IPS-15b (cell line): ENCODE measurements at regions not wholly inside any gene's neighbourhood (a gene's known extent, or its start where the extent isn't known, plus 50 kb on each side); places are given as distances from the start of the nearest gene placed in this dataset.

ENCODE experiments used
- H3K27me3 ChIP-seq: one replicate; pipeline ENCODE4 v1.6.1; 2013; ENCODE audit warnings: low read length; ENCODE audit not compliant: control insufficient read depth, insufficient read depth
- H3K36me3 ChIP-seq: one replicate; pipeline ENCODE4 v1.6.1; 2013; ENCODE audit warnings: low read length; ENCODE audit not compliant: control insufficient read depth, insufficient read depth
- H3K4me1 ChIP-seq: one replicate; pipeline ENCODE4 v1.6.1; 2013; ENCODE audit warnings: mild to moderate bottlenecking, low read length; ENCODE audit not compliant: control insufficient read depth, insufficient read depth
- H3K4me3 ChIP-seq: one replicate; pipeline ENCODE4 v1.5.1; 2013; ENCODE audit warnings: low read depth, low read length
- H3K9ac ChIP-seq: one replicate; pipeline ENCODE4 v1.6.1; 2013; ENCODE audit warnings: low read depth, mild to moderate bottlenecking, low read length
- H3K9me3 ChIP-seq: one replicate; pipeline ENCODE4 v1.6.1; 2013; ENCODE audit warnings: mild to moderate bottlenecking, low read length; ENCODE audit not compliant: control insufficient read depth, insufficient read depth

DNA sequence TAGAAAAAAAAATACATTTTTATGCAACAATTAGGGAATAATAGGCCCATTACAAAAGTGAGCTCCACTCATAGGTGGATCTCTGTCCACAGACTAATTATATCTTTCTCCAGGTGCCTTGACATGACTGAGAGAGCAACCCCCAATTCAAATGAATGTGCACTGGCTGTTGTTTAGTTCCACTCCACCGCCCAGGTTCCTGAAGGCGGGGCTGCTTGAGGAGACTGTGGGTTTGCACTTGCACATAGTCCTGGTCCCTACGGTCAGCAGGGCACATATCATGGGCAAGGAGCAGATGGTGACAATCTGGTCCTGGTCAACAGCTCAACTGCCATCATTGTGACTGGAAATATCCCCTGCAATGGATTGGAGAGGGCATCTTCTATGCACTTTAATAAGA lies 195.6 kb upstream of the PWP1 start:
- no peak overlapping the region for H3K9ac ChIP-seq
- no peaks in the 10 kb centered on the region for H3K27me3 ChIP-seq
- no peaks in the 10 kb centered on the region for H3K4me1 ChIP-seq
- no peaks in the 10 kb centered on the region for H3K9me3 ChIP-seq
- H3K36me3 ChIP-seq = no peaks in the 10 kb centered on the region
- H3K4me3 ChIP-seq = no peak overlapping the region

DNA sequence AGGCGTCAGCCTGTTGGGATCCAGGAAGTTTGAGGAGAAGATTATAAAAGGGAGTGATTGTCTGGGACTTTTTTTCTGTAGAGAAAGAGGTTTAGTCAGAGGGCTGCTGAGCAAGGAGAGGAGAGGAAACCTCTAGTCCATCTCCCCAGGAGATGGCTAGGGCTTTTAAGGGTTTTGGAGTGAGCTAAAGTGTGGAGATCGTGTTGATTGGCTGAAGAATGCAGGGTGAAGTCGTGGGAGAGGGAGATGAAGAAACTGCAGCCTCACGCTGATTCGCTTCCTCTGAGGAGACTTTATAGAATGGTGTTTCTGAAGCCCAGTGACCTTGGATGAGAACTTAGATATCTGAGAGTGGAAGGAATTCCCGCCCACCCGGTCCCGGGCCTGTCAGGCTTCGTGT lies 193.7 kb upstream of the PWP1 start:
- Histone ChIP-seq H3K4me1 (peaks cover 5% of the 10 kb centered on the region), H3K9me3 (no peaks in the 10 kb centered on the region), H3K36me3 (no peaks in the 10 kb centered on the region), H3K4me3 (no peak overlapping the region), H3K27me3 (no peaks in the 10 kb centered on the region), H3K9ac (no peak overlapping the region)

GRCh38 chr12:107492393-107493134 lies 193.0 kb upstream of the PWP1 start:
- H3K4me3 ChIP-seq = no peak overlapping the region
- H3K9me3 ChIP-seq = no peaks in the 10 kb centered on the region
- no peak overlapping the region for H3K9ac ChIP-seq
- H3K36me3 ChIP-seq = no peaks in the 10 kb centered on the region
- H3K27me3 ChIP-seq = no peaks in the 10 kb centered on the region
- H3K4me1 ChIP-seq = peaks cover 5% of the 10 kb centered on the region

GRCh38 chr12:107493135-107493494 lies 192.5 kb upstream of the PWP1 start:
- peaks cover 5% of the 10 kb centered on the region for H3K4me1 ChIP-seq
- H3K9me3 ChIP-seq = no peaks in the 10 kb centered on the region
- no peaks in the 10 kb centered on the region for H3K36me3 ChIP-seq
- H3K9ac ChIP-seq = no peak overlapping the region
- H3K4me3 ChIP-seq = no peak overlapping the region
- no peaks in the 10 kb centered on the region for H3K27me3 ChIP-seq

DNA sequence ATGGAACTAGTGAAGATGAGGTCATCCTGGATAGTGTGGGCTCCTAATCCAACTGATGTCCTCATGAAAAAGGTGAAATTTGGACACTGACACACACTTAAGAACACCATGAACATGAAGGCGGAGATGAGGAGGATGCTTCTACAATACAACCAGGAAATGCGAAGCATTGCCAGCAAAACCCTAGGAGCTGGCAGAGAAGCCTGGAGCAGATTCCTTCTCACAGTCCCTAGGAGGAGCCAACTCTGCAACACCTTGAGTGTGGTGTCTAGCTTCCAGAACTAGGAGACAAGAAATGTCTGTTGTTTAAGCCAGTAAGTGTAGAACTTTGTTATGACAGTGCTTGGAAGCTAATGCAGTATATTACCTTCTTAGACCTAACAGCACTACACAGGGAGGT lies 191.9 kb upstream of the PWP1 start:
- no peaks in the 10 kb centered on the region for H3K36me3 ChIP-seq
- H3K9me3 ChIP-seq = no peaks in the 10 kb centered on the region
- H3K4me3 ChIP-seq = no peak overlapping the region
- H3K9ac ChIP-seq = no peak overlapping the region
- H3K27me3 ChIP-seq = no peaks in the 10 kb centered on the region
- H3K4me1 ChIP-seq = peaks cover 5% of the 10 kb centered on the region

GRCh38 chr12:107494331-107494730 lies 191.3 kb upstream of the PWP1 start:
- Histone ChIP-seq H3K4me1 (peaks cover 5% of the 10 kb centered on the region), H3K27me3 (no peaks in the 10 kb centered on the region), H3K9me3 (no peaks in the 10 kb centered on the region), H3K4me3 (no peak overlapping the region), H3K36me3 (no peaks in the 10 kb centered on the region), H3K9ac (no peak overlapping the region)

DNA sequence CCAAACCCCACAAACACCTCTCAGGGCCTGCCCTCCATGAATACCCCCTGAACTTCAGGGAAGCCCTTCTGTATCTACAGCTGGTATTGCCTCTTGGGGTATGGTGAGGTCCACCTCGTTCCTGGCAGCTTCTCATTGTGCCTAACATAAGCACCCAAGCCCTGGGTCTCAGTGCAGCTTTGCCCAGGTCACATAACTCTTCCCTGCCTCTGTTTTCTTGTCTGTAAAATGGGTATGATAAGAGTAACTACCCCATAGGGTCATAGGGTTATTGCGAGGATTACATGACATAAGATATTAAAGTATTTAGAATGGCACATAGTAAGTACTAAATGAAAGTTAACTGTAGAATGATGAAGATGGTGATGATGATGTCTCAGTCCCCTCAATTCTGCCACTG lies 190.0 kb upstream of the PWP1 start:
- H3K9me3 ChIP-seq = no peaks in the 10 kb centered on the region
- H3K9ac ChIP-seq = no peak overlapping the region
- peaks cover 5% of the 10 kb centered on the region for H3K4me1 ChIP-seq
- H3K4me3 ChIP-seq = no peak overlapping the region
- no peaks in the 10 kb centered on the region for H3K27me3 ChIP-seq
- H3K36me3 ChIP-seq = no peaks in the 10 kb centered on the region

GRCh38 chr12:107497231-107497630 lies 188.4 kb upstream of the PWP1 start:
- peaks cover 5% of the 10 kb centered on the region for H3K4me1 ChIP-seq
- no peaks in the 10 kb centered on the region for H3K9me3 ChIP-seq
- no peak overlapping the region for H3K4me3 ChIP-seq
- H3K9ac ChIP-seq = no peak overlapping the region
- no peaks in the 10 kb centered on the region for H3K36me3 ChIP-seq
- no peaks in the 10 kb centered on the region for H3K27me3 ChIP-seq

GRCh38 chr12:107500307-107500706 lies 185.3 kb upstream of the PWP1 start:
- no peak overlapping the region for H3K9ac ChIP-seq
- no peaks in the 10 kb centered on the region for H3K36me3 ChIP-seq
- H3K4me1 ChIP-seq = peaks cover 5% of the 10 kb centered on the region
- H3K27me3 ChIP-seq = no peaks in the 10 kb centered on the region
- no peaks in the 10 kb centered on the region for H3K9me3 ChIP-seq
- no peak overlapping the region for H3K4me3 ChIP-seq

- Histone ChIP-seq H3K9me3 (no peaks in the 10 kb centered on the region), H3K4me3 (no peak overlapping the region), H3K9ac (no peak overlapping the region), H3K4me1 (no peaks in the 10 kb centered on the region), H3K27me3 (no peaks in the 10 kb centered on the region), H3K36me3 (no peaks in the 10 kb centered on the region)
Observed at GRCh38 chr12:107501681-107502080, 183.9 kb upstream of the PWP1 start.

- Histone ChIP-seq H3K36me3 (no peaks in the 10 kb centered on the region), H3K27me3 (no peaks in the 10 kb centered on the region), H3K4me3 (no peak overlapping the region), H3K4me1 (no peaks in the 10 kb centered on the region), H3K9ac (no peak overlapping the region), H3K9me3 (no peaks in the 10 kb centered on the region)
Observed at GRCh38 chr12:107503129-107503855, 182.3 kb upstream of the PWP1 start.
